HEK293 (cell line): ENCODE measurements at regions not wholly inside any gene's neighbourhood (a gene's known extent, or its start where the extent isn't known, plus 50 kb on each side); places are given as distances from the start of the nearest gene placed in this dataset.

Experiments
- CTCF ChIA-PET: fragments of 350-600 bp; formaldehyde crosslinking; extraction: SDS; loops from one replicate; lab custom pipeline; 2021; ENCODE audit warnings: antibody characterized with exemption; lab: Yijun Ruan, JAX
- POLR2A ChIA-PET: fragments of 300-600 bp; formaldehyde crosslinking; extraction: SDS; loops from one replicate; lab custom pipeline; 2020; ENCODE audit warnings: antibody characterized with exemption, inconsistent platforms; lab: Yijun Ruan, JAX
- H3K27ac ChIP-seq: fragments of 200-500 bp; sonication (Bioruptor generic); 2 replicates; pipeline ENCODE4 v1.5.1; 2014; ENCODE audit warnings: low read depth, low read length, control low read depth, inconsistent platforms; ENCODE audit errors: extremely low read depth
- H3K36me3 ChIP-seq, 2 experiments: fragments of 200-500 bp in 1 of 2; sonication (Bioruptor generic) in 1 of 2; 1 replicate in 1 of 2; 2 replicates in 1 of 2; pipeline ENCODE4 v1.5.1; 2014 to 2017; ENCODE audit warnings: inconsistent platforms in 2 of 2, low read length in 2 of 2; ENCODE audit not compliant: control insufficient read depth in 2 of 2, insufficient read depth in 1 of 2
- H3K4me1 ChIP-seq: fragments of 200-500 bp; sonication (Bioruptor generic); 2 replicates; pipeline ENCODE4 v1.5.1; 2014; ENCODE audit warnings: mild to moderate bottlenecking, low read length, inconsistent platforms; ENCODE audit not compliant: control insufficient read depth, insufficient read depth
- H3K4me3 ChIP-seq: 2 replicates; pipeline ENCODE4 v1.5.1; 2011; ENCODE audit warnings: low read depth, mild to moderate bottlenecking, control low read depth, low read length, moderate library complexity
- H3K9me3 ChIP-seq: fragments of 200-500 bp; sonication (Bioruptor generic); 2 replicates; pipeline ENCODE4 v1.5.1; 2014; ENCODE audit warnings: low read depth, low read length, inconsistent platforms; ENCODE audit not compliant: control insufficient read depth, insufficient read depth
- HOXD13 ChIP-seq: sonication (generic); formaldehyde crosslinking; IDR thresholded peaks from 2 replicates; pipeline ENCODE4 v1.8.0; 2022; ENCODE audit warnings: missing genetic modification reagents, borderline replicate concordance
- KLF1 ChIP-seq: fragments of 450-650 bp; formaldehyde crosslinking; IDR thresholded peaks from 2 replicates; pipeline ENCODE4 v1.5.1; 2016; ENCODE audit warnings: missing biosample characterization, missing genetic modification characterization
- KLF8 ChIP-seq: fragments of 450-650 bp; formaldehyde crosslinking; IDR thresholded peaks from 2 replicates; pipeline ENCODE4 v1.5.1; 2016; ENCODE audit warnings: missing biosample characterization, missing genetic modification characterization
- SP3 ChIP-seq: fragments of 450-650 bp; formaldehyde crosslinking; IDR thresholded peaks from 2 replicates; pipeline ENCODE4 v1.5.1; 2016; ENCODE audit warnings: missing biosample characterization, missing genetic modification characterization
- ZFP37 ChIP-seq: fragments of 450-650 bp; formaldehyde crosslinking; IDR thresholded peaks from 2 replicates; pipeline ENCODE4 v1.5.1; 2016; ENCODE audit warnings: missing biosample characterization, missing genetic modification characterization
- ZNF202 ChIP-seq: fragments of 450-650 bp; formaldehyde crosslinking; IDR thresholded peaks from 2 replicates; pipeline ENCODE4 v1.5.1; 2016; ENCODE audit warnings: missing biosample characterization, missing genetic modification characterization, borderline replicate concordance
- ZNF214 ChIP-seq: fragments of 450-650 bp; formaldehyde crosslinking; IDR thresholded peaks from 2 replicates; pipeline ENCODE4 v1.5.1; 2017; ENCODE audit warnings: missing biosample characterization, mild to moderate bottlenecking, missing genetic modification characterization, borderline replicate concordance
- ZNF24 ChIP-seq: fragments of 450-650 bp; formaldehyde crosslinking; IDR thresholded peaks from 2 replicates; pipeline ENCODE4 v1.5.1; 2016; ENCODE audit warnings: missing biosample characterization, missing genetic modification characterization
- ZNF423 ChIP-seq: fragments of 450-650 bp; formaldehyde crosslinking; IDR thresholded peaks from 2 replicates; pipeline ENCODE4 v1.5.1; 2016; ENCODE audit warnings: missing biosample characterization, missing genetic modification characterization
- ZNF561 ChIP-seq: fragments of 450-650 bp; IDR thresholded peaks from 2 replicates; pipeline ENCODE4 v1.5.1; 2018; ENCODE audit warnings: missing biosample characterization, missing genetic modification characterization, borderline replicate concordance
- ZNF571 ChIP-seq: fragments of 450-650 bp; formaldehyde crosslinking; IDR thresholded peaks from 2 replicates; pipeline ENCODE4 v1.5.0; 2017; ENCODE audit warnings: missing biosample characterization, missing genetic modification characterization
- ZNF658 ChIP-seq: fragments of 450-650 bp; formaldehyde crosslinking; IDR thresholded peaks from 2 replicates; pipeline ENCODE4; 2016; ENCODE audit warnings: missing biosample characterization, missing genetic modification characterization
- ZNF701 ChIP-seq: fragments of 450-650 bp; formaldehyde crosslinking; IDR thresholded peaks from 2 replicates; pipeline ENCODE4 v1.5.1; 2016; ENCODE audit warnings: missing biosample characterization, missing genetic modification characterization
- ZNF837 ChIP-seq: fragments of 450-650 bp; formaldehyde crosslinking; IDR thresholded peaks from 2 replicates; pipeline ENCODE4 v1.5.1; 2016; ENCODE audit warnings: missing biosample characterization, missing genetic modification characterization
- TF ChIP-seq, protein P1 (sequence below): fragments of 450-650 bp; formaldehyde crosslinking; conservative IDR thresholded peaks from 2 replicates; pipeline ENCODE4 v1.5.1; 2016; ENCODE audit warnings: low read depth, missing biosample characterization, missing genetic modification characterization
- TF ChIP-seq, protein P2 (sequence below): fragments of 450-650 bp; formaldehyde crosslinking; IDR thresholded peaks from 2 replicates; pipeline ENCODE4 v1.5.1; 2016; ENCODE audit warnings: missing biosample characterization, missing genetic modification characterization, borderline replicate concordance
- TF ChIP-seq, protein P3 (sequence below): fragments of 450-650 bp; formaldehyde crosslinking; conservative IDR thresholded peaks from 2 replicates; pipeline ENCODE4 v1.5.1; 2016; ENCODE audit warnings: low read depth, missing biosample characterization, missing genetic modification characterization

DNA sequence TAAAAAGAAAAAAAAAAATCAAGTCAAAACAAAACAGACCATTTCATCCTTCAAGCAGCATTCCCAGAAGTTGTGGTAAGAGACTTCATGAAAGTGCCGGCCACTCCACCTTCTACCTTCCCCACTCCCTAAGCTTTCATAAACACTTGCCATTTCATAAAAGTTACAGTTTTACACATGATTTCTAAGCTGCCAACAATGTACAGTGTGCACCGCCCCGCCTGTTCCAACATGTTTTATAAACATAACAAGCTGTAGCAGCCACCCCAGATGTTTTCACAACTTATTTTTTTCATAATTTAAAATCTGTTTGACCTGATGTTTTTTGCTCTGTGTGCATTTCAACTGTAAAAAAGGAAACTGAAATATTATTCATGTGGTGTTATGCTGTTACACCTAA, 608.1 kb downstream of the TOX3 start:
- CTCF ChIA-PET = interaction anchor here (0.7 to 1.2 kb wide), 2 partner anchors 13 to 45 kb away, joined by 3 read pairs; no protein-coding TSS in a partner anchor
- no peaks in the 10 kb centered on the region for H3K9me3 ChIP-seq
- H3K36me3 ChIP-seq = no peaks in the 10 kb centered on the region
- POLR2A ChIA-PET = no interaction called here
- H3K4me3 ChIP-seq = no peak overlapping the region
- no peak overlapping the region for H3K27ac ChIP-seq
- TF ChIP-seq HOXD13 (CRISPR knock-in tag) (no peak), KLF1 (tag by site-specific recombination) (no peak), ZNF658 (tag by site-specific recombination) (no peak), ZNF202 (tag by site-specific recombination) (no peak), SP3 (tag by site-specific recombination) (no peak), ZNF701 (no peak), ZNF837 (tag by site-specific recombination) (no peak), ZNF561 (tag by site-specific recombination) (no peak), KLF8 (tag by site-specific recombination) (no peak), ZNF423 (tag by site-specific recombination) (no peak), ZFP37 (tag by site-specific recombination) (no peak), ZNF214 (tag by site-specific recombination) (no peak), ZNF24 (tag by site-specific recombination) (no peak), ZNF571 (tag by site-specific recombination) (no peak)
- TF ChIP-seq, protein P1, sequence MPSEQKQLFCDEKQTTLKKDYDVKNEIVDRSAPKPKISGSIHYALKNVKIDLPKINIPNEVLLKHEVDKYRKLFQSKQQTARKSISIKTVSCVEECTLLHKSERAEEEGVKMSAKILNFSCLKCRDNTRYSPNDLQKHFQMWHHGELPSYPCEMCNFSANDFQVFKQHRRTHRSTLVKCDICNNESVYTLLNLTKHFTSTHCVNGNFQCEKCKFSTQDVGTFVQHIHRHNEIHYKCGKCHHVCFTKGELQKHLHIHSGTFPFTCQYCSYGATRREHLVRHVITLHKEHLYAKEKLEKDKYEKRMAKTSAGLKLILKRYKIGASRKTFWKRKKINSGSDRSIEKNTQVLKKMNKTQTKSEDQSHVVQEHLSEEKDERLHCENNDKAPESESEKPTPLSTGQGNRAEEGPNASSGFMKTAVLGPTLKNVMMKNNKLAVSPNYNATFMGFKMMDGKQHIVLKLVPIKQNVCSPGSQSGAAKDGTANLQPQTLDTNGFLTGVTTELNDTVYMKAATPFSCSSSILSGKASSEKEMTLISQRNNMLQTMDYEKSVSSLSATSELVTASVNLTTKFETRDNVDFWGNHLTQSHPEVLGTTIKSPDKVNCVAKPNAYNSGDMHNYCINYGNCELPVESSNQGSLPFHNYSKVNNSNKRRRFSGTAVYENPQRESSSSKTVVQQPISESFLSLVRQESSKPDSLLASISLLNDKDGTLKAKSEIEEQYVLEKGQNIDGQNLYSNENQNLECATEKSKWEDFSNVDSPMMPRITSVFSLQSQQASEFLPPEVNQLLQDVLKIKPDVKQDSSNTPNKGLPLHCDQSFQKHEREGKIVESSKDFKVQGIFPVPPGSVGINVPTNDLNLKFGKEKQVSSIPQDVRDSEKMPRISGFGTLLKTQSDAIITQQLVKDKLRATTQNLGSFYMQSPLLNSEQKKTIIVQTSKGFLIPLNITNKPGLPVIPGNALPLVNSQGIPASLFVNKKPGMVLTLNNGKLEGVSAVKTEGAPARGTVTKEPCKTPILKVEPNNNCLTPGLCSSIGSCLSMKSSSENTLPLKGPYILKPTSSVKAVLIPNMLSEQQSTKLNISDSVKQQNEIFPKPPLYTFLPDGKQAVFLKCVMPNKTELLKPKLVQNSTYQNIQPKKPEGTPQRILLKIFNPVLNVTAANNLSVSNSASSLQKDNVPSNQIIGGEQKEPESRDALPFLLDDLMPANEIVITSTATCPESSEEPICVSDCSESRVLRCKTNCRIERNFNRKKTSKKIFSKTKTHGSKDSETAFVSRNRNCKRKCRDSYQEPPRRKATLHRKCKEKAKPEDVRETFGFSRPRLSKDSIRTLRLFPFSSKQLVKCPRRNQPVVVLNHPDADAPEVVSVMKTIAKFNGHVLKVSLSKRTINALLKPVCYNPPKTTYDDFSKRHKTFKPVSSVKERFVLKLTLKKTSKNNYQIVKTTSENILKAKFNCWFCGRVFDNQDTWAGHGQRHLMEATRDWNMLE (tag by site-specific recombination) = no peak
- TF ChIP-seq, protein P2, sequence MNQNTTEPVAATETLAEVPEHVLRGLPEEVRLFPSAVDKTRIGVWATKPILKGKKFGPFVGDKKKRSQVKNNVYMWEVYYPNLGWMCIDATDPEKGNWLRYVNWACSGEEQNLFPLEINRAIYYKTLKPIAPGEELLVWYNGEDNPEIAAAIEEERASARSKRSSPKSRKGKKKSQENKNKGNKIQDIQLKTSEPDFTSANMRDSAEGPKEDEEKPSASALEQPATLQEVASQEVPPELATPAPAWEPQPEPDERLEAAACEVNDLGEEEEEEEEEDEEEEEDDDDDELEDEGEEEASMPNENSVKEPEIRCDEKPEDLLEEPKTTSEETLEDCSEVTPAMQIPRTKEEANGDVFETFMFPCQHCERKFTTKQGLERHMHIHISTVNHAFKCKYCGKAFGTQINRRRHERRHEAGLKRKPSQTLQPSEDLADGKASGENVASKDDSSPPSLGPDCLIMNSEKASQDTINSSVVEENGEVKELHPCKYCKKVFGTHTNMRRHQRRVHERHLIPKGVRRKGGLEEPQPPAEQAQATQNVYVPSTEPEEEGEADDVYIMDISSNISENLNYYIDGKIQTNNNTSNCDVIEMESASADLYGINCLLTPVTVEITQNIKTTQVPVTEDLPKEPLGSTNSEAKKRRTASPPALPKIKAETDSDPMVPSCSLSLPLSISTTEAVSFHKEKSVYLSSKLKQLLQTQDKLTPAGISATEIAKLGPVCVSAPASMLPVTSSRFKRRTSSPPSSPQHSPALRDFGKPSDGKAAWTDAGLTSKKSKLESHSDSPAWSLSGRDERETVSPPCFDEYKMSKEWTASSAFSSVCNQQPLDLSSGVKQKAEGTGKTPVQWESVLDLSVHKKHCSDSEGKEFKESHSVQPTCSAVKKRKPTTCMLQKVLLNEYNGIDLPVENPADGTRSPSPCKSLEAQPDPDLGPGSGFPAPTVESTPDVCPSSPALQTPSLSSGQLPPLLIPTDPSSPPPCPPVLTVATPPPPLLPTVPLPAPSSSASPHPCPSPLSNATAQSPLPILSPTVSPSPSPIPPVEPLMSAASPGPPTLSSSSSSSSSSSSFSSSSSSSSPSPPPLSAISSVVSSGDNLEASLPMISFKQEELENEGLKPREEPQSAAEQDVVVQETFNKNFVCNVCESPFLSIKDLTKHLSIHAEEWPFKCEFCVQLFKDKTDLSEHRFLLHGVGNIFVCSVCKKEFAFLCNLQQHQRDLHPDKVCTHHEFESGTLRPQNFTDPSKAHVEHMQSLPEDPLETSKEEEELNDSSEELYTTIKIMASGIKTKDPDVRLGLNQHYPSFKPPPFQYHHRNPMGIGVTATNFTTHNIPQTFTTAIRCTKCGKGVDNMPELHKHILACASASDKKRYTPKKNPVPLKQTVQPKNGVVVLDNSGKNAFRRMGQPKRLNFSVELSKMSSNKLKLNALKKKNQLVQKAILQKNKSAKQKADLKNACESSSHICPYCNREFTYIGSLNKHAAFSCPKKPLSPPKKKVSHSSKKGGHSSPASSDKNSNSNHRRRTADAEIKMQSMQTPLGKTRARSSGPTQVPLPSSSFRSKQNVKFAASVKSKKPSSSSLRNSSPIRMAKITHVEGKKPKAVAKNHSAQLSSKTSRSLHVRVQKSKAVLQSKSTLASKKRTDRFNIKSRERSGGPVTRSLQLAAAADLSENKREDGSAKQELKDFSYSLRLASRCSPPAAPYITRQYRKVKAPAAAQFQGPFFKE = no peak
- TF ChIP-seq, protein P3, sequence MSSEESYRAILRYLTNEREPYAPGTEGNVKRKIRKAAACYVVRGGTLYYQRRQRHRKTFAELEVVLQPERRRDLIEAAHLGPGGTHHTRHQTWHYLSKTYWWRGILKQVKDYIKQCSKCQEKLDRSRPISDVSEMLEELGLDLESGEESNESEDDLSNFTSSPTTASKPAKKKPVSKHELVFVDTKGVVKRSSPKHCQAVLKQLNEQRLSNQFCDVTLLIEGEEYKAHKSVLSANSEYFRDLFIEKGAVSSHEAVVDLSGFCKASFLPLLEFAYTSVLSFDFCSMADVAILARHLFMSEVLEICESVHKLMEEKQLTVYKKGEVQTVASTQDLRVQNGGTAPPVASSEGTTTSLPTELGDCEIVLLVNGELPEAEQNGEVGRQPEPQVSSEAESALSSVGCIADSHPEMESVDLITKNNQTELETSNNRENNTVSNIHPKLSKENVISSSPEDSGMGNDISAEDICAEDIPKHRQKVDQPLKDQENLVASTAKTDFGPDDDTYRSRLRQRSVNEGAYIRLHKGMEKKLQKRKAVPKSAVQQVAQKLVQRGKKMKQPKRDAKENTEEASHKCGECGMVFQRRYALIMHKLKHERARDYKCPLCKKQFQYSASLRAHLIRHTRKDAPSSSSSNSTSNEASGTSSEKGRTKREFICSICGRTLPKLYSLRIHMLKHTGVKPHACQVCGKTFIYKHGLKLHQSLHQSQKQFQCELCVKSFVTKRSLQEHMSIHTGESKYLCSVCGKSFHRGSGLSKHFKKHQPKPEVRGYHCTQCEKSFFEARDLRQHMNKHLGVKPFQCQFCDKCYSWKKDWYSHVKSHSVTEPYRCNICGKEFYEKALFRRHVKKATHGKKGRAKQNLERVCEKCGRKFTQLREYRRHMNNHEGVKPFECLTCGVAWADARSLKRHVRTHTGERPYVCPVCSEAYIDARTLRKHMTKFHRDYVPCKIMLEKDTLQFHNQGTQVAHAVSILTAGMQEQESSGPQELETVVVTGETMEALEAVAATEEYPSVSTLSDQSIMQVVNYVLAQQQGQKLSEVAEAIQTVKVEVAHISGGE (tag by site-specific recombination) = no peak
- TF ChIP-seq, all 188 proteins: peak for 0
- H3K4me1 ChIP-seq = no peaks in the 10 kb centered on the region
